ENCODE measurements at regions not wholly inside any gene's neighbourhood (a gene's known extent, or its start where the extent isn't known, plus 50 kb on each side); places are given as distances from the start of the nearest gene placed in this dataset.

DNA sequence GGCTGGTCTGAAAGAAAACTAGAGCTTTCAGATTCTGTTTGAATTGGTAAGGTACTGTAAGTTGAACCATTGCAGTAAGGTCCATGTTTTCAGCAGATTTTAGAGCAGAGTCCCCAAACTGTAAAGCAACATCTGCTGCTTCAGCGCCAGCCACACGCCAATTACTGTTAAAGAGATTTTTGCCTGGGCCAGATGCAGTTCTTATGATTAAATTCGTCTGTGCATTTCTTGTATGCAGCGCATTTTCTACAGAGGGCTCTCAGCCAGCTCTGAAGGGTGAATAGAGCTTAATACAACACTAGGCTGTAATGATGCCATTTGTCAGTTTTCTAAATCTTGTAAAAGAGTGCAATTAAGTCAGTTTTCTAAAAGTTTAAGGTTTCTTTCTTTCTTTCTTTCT, 246.3 kb downstream of the COX7C start:
- TF ChIP-seq, protein P1, sequence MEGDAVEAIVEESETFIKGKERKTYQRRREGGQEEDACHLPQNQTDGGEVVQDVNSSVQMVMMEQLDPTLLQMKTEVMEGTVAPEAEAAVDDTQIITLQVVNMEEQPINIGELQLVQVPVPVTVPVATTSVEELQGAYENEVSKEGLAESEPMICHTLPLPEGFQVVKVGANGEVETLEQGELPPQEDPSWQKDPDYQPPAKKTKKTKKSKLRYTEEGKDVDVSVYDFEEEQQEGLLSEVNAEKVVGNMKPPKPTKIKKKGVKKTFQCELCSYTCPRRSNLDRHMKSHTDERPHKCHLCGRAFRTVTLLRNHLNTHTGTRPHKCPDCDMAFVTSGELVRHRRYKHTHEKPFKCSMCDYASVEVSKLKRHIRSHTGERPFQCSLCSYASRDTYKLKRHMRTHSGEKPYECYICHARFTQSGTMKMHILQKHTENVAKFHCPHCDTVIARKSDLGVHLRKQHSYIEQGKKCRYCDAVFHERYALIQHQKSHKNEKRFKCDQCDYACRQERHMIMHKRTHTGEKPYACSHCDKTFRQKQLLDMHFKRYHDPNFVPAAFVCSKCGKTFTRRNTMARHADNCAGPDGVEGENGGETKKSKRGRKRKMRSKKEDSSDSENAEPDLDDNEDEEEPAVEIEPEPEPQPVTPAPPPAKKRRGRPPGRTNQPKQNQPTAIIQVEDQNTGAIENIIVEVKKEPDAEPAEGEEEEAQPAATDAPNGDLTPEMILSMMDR (IDR thresholded peaks at IDR 0.05), result no peak
- no peak for TF ChIP-seq EZH2 (IDR thresholded peaks at IDR 0.05)
